Stimulated activated CD4-positive, alpha-beta T cell treated with anti-CD3 and anti-CD28 coated beads, Interleukin-12 subunit alpha, Interleukin-12 subunit beta, amount 100 ng/mL, for 24 hours (primary cell): ENCODE measurements at regions not wholly inside any gene's neighbourhood (a gene's known extent, or its start where the extent isn't known, plus 50 kb on each side); places are given as distances from the start of the nearest gene placed in this dataset.
"Not testable (repeated sequence)": the region's sequence is repeated elsewhere in the genome, so short reads cannot be mapped to it uniquely, and the experiment has no call there.

Experiments used
- DNase-seq, 2 experiments: peaks; one replicate each; pipeline ENCODE4 v3.0.0-alpha.2; 2020; ENCODE audit warnings: low read depth in 2 of 2

DNA sequence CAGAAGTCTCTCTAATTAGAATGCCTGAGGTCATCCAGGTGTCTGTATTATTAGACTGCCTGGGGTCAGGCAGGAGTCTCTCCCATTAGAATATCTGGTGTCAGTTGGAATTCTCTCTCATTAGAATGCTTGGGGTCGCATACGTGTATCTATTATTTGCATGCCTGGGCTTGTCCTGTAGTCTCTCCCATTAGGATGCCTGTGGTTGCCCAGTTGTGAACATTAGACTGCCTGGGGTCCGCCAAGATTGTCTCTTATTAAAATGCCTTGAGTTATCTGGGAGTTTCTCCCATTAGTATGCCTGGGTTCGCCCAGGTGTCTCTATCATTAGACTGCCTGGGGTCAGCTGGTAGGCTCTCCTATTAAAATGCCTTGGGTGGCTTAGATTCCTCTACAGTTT is 1494.7 kb downstream of the UQCRFS1 start:
- DNase-seq: no peak

- DNase-seq: no peak
Observed at GRCh38 chr19:27717825-27718224, 1495.1 kb downstream of the UQCRFS1 start.

DNA sequence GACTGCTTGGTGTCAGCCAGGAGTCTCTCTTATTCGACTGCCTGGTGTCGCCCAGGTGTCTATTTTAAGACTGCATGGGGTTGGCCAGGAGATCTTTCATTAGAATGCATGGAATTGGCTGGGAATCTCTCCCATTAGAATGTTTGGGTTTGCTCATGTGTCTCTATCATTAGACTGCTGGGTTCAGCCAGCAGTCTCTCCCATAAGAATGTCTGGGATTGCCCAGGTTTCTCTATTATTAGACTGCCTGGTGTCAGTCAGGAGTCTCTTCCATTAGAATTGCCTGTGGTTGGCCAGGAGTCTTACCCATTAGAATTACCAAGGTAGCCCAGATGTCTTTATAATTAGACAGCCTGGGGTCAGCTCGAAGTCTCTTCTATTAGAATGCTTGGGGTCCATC is 1496.0 kb downstream of the UQCRFS1 start:
- DNase-seq: no peak

- no peak for DNase-seq
Observed at GRCh38 chr19:27714857-27715256, 1498.1 kb downstream of the UQCRFS1 start.

DNA sequence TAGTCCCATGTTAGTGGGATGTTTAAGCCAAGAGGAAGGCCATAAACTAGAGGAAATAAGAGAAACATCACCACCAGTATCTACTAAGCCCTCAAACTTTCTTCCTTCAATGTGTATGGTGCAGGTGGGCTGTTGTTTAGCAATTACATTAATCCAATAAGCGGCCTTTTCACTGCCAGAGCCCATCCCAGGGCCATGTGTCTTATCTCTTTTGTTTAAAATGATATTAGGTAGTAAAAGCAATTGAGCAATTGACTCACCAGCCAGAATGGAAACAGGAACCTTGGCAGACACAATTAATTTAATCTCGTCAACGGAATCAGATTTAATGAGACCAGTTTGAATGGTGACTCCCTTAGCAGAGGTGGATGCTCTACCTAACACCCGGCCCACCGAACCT is 1503.5 kb downstream of the UQCRFS1 start:
- no peak for DNase-seq

GRCh38 chr19:27708986-27709385 is 1504.0 kb downstream of the UQCRFS1 start:
- DNase-seq: not testable (repeated sequence)

DNA sequence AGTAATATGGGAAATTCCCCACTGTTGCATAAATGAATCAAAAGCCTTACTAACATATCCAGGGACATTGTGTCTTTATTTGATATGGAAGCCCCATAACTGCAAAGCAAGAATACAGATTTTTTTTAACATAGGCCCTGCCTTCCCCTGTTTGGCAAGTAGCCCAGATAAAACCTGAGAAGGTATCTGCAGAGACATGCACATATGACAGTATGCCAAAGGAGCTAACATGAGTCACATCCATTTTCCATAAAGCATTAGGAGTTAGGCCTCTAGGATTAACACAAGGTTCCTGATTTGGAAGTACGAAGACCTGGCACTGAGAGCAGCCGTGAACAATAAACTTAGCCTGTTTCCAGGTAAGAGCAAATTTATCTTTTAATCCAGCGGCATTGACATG is 1505.9 kb downstream of the UQCRFS1 start:
- DNase-seq: not testable (repeated sequence)

GRCh38 chr19:27705896-27706295 is 1507.1 kb downstream of the UQCRFS1 start:
- no peak for DNase-seq

- no peak for DNase-seq
Observed at GRCh38 chr19:27694361-27695055, 1518.4 kb downstream of the UQCRFS1 start.

GRCh38 chr19:27691991-27692390 is 1521.0 kb downstream of the UQCRFS1 start:
- no peak for DNase-seq

DNA sequence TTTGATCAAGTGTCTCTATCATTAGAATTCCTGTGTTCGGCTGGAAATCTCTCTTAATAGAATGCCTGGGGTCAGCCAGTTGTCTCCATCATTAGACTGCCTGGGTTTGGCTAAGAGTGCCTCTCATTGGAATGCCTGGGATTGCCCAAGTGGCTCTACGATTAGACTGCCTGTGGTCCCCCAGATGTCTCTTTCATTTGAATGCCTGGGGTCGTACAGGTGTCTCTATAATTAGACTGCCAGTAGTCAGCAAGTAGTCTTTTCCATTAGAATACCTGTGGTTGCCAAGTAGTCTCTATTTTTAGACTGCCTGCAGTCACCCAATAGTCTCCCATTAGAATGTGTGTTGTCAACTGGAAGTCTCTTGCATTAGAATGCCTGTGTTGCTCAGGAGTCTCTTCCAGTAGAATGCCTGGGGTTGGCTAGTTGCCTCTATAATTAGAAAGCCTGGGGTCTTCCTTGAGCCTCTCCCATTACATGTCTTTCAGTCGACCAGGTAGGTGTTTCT is 1523.2 kb downstream of the UQCRFS1 start:
- no peak for DNase-seq

DNA sequence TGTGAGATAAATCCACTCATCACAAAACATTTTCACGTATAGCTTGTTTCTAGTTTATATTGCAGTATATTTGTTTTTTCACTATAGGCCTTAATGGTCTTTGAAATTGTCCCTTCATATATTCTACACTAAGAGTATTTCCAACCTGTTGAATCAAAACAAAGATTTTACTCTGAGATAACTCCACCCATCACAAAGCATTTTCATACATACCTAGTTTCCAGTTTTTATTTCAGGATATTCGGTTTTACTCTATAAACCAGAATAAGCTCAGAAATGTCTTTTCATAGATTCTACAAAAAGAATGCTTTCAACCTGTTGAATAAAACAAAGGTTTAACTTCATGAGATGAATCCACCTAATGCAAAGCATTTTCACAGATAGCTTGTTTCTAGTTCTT is 1528.7 kb downstream of the UQCRFS1 start:
- no peak for DNase-seq

DNA sequence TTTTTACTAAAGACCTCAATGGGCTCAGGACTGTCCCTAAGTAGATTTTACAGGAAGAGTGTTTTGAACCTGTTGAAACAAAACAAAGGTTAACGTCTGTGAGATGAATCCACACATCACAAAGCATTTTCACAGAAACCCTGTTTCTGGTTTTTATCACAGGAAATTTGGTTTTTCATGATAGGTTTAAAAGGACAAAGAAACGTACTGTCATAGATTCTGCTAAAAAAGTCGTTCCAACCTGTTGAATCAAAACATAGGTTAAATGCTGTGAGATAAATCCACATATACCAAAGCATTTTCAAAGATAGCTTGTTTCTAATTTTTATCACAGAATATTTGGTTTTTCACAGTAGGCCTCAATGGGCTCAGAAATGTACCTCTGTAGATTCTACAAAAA is 1531.0 kb downstream of the UQCRFS1 start:
- DNase-seq: no peak

- no peak for DNase-seq
Observed at GRCh38 chr19:27679905-27680304, 1533.0 kb downstream of the UQCRFS1 start.

- DNase-seq: no peak
Observed at GRCh38 chr19:27679399-27679798, 1533.6 kb downstream of the UQCRFS1 start.

DNA sequence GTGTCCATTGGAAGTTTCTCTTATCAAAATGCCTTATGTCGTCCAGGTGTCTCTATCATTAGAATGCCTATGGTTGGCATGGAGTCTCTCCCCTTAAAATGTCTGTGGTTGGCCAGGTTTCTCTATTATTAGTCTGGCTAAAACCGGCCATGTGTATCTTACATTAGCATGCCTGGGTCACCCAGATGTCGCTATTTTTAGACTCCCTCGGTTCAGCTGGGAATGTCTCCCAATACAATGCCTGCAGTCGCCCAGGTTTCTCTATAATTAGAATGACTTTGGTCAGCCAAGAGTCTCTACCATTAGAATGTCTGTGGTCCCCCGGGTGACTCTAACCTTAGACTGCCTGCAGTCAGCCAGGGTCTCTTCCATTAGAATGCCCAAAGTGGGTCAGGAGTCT is 1536.1 kb downstream of the UQCRFS1 start:
- DNase-seq: no peak

GRCh38 chr19:27676334-27676733 is 1536.6 kb downstream of the UQCRFS1 start:
- no peak for DNase-seq

- no peak for DNase-seq
Observed at GRCh38 chr19:27675771-27676170, 1537.2 kb downstream of the UQCRFS1 start.

- DNase-seq: no peak
Observed at GRCh38 chr19:27674701-27675100, 1538.2 kb downstream of the UQCRFS1 start.

GRCh38 chr19:27673986-27674385 is 1539.0 kb downstream of the UQCRFS1 start:
- no peak for DNase-seq

- DNase-seq: no peak
Observed at GRCh38 chr19:27672309-27673047, 1540.5 kb downstream of the UQCRFS1 start.

DNA sequence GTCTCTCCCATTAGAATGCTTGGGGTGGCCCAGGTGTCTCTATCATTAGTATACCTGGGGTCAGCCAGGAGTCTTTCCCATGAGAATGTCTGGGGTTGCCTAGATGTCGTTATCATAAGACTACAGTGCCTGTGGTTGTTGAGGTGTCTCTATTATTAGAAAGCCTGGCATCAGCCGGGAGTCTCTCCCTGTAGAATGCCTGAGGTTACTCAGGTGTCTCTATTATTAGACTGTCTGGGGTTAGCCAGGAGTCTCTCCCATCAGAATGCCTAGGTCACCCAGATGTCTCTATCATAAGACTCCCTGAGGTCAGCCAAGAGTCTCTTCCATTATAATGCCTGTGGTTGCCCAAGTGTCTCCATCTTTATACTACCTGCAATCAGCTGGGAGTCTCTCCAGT is 1541.1 kb downstream of the UQCRFS1 start:
- DNase-seq: no peak

GRCh38 chr19:27660428-27660827 is 1552.5 kb downstream of the UQCRFS1 start:
- no peak for DNase-seq
